Medulla oblongata (tissue), 1 donor: ENCODE measurements at regions not wholly inside any gene's neighbourhood (a gene's known extent, or its start where the extent isn't known, plus 50 kb on each side); places are given as distances from the start of the nearest gene placed in this dataset.

ENCODE experiments used
- DNase-seq: peaks from one replicate; pipeline ENCODE4 v3.0.0-alpha.2; 2015; ENCODE audit errors: extremely low spot score

DNA sequence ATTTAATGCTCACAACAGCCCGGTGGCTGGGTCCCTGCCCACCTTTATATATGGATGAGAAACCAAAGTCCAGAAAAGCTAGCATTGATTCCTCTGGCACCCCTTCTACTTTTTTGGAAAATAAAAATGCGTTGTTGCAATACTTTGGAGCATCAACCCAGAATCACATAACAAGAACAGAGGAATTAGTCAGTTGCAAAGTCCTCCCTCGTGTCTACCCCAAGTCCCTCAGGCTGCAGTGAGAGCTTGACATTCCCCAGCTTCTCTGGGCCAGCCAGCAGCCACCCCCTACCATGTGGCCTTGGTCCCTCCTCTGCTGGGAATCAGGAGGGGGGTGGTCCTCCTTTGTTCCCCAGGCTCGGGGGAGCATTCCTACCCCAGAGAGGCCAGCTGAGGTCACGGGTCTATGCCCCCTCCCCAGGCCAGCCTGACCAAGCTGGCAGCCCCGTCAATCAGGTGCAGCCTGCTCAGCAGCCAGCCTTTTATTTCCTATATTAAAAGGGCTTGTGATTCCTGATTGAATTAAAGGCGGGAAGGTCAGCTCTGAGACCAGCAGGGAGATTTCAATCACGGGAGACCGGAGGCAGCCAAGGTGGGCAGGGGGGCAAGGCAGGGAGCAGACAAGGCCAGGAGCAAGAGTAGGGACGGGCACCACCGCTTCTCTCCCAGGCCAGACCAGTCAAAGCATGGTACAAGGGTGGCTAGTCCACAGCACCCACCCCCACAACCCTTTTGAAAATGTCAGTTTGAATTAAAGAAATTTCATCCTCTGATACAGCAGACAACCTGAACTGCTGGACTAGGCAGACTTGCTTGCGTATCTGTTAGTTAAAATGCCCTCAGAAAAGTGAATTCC is 158.9 kb downstream of the MRPL14 start:
- no peak for DNase-seq

DNA sequence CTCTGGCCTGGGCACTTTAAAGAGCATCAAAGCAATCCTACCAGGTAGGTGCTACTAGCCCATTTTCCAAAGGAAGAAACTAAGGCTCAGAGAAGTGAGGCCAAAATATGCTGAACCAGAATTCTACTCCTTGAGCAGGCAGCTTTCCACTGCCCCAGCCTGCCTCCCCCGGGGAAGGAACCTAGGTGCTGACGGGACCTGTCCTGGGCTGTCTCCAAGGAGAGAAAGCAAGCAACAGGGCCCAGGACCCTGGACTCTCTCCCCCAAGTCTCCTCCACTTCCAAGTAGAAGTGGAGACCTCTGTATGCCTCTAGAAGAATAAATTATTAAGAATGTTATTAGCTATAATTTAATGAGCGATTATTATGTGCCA is 159.5 kb downstream of the MRPL14 start:
- no peak for DNase-seq

DNA sequence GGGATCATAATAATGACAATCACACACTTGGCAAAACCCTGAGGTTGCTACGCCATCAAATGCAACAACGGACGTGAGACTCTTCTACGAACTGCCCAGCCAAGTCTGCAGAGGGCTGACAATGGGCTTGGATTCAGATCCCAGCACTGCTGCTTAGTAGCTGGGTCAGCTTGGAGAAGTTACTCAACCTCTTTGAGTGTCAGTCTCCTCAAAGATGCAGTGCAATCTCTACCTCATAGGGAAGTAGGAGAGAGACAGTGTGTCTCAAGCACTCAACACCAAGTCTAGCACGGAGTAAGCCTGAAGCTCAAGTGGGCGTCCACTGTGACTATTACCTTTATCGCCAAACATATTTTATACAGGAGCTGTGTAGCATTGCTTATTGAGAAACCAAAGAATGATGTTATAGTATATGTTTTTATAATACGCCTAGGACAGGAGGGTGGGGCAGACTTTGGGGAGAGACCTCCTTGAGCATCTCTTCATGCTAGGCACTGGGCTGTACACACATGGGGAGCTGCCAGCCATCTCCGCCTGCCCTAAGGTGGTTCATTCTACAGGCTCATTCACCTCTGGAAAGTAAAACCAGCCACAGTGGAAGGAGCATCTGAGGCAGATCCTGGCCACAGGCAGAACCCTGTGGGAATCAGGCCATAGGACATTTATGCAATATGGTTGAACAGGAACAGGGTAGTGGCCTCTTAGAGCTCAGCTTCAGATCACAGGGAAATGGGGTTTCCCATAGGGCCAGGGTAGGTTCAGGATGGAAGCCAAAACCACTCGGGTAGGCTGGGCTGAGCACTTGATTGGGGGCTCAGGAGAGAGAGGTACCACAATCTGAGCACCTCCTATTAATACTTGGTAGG is 160.2 kb downstream of the MRPL14 start:
- DNase-seq, result no peak

DNA sequence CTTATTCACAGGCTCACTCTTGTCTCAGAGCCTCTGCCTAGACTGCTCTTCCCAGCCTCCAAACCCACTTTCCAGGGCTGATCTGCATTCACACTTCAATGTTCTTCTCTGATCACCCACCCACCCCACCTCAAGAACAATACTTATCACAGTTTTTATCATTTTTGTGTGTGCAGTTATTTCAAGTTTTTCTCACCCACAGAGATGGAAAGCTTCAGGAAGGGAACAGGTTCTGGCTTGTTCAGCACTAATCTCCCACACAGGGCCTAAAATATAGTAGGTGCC is 160.9 kb downstream of the MRPL14 start:
- no peak for DNase-seq

DNA sequence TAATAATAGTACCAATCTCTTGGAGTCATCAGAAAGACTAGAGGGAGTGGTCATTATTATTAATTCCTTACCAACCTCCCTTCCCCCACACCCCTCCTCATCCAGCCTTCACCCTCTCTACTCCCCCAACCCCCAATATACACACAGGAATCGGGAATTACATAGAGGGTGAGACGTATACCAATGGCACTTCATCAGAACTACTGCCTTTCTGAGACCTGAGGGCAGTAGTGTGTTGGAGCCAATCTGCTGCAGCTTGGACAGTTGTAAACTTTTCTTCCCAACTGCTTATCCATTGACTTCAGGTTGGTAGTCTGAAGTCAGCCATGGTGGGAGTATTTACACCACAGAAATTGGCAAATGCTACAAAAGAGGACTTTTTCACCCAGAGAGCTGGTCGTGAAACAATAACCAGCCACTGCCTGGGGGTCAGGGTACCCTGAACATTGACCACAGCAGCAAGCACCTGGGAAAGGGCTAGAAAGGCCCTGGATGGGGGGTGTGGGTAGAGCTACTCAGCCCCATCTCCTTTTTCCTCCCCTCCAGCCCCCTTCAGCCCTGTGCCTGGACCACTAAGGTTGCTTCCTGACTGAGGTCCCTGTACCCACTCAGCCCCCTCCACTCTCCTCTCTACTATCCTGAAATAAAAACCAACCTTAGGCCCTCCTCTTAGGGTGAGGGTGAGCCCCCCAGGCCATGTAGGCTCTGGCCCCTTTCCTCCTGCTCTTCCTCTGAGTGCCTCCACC is 161.5 kb downstream of the MRPL14 start:
- DNase-seq, result no peak

DNA sequence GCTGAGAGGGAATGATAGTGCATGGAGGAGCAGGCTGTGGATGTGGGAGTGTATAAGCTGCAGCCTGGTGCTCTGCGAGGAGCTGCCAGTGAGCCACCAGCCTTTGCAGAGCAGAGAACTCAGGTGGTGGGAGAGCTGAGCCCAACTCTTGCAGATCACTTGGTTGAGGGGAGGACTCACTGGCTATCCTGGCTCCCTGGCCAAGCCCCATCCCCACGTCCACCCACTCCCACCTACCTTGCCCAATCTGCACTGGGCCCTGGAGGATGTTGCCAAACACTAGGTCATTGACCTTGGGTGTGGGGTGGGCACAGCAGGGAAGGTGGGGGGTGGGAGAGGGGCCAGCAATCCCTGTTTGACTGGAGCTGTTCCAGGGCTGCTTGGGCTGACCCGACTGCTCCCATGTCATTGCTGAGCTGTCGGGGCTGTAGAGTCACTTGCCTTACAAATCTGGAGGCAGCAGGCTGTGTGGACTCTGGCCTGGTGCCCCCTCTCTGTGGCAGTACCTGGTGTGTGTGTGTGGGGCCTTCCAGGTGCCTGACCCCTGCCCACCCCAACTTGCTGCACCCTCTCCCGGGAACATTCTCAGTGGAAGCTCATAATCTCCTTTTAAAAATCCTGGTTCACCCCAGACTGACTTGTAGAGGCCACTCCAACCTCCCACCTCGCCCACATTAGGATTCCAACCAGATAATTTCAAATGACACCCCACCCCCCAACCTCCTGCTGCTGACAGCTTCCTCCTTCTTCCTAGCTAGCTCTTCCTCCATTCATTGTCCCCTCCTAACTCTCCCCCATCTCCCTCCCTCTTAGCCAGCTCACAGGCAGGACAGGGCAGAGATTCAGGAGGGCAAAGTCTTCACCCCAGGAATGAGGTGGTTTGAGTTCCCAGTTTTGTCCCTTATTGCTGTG is 162.3 kb downstream of the MRPL14 start:
- DNase-seq, result no peak

DNA sequence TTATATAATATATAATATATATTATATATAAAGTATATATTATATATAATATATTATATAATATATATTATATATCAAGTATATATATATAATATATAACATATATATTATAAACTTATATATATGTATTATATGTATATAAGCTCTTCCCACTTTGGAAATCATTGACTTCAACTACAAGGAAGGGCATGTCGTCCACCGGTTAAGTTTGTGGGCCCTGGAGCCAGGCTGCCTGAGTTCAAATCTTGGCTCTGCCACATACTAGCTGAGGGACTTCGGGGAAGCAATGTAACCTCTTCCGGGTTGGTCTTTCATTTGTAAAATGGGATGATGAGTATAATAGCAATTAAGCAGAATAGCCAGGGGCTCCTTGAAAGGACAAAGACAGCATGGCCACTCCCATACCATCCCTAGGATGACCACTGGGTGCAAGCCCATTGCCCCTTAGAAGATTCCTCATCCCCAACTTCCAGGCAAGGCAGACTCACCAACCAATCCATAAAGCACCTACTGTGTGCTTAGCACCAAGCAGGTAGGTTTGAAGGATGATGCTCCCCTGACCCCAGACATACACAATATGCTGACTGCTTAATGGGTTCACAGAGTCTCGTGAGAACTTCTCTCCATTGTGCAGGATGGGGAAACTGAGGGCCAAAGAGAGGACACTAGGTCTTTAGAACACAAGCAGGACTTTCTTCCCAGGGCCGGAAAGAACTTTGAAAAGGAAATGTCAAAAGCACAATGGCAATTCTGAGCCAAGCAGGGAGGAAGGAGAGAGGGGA is 163.2 kb downstream of the MRPL14 start:
- DNase-seq, result no peak

DNA sequence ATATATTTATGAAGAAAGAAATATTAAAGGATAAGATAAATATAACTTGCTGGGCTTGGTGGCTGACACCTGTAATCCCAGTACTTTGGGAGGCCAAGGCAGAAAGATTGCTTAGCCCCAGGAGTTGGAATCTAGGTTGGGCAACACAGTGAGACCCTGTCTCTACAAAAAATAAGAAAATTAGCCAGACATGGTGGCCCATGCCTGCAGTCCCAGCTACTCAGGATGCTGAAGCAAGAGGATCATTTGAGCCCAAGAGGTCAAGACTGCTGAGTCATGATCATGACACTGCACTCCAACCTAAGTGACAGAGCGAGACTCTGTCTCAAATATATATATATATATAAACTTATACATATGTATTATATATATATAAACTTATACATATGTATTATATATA is 164.0 kb downstream of the MRPL14 start:
- DNase-seq, result no peak

DNA sequence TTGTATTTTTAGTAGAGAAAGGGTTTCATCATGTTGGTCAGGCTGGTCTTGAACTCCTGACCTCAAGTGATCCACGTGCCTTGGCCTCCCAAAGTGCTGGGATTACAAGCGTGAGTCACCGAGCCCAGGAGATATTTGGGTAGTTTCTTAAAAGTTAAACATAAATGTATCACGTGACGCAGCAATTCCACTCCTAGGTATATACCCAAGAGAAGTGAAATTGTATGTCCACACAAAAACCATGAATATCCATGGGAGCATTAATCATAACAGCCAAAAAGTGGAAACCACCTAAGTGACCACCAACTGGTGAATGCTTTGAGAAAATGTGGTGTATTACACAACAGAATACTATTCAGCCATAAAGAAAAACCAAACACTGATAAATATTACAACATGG is 164.8 kb downstream of the MRPL14 start:
- no peak for DNase-seq

DNA sequence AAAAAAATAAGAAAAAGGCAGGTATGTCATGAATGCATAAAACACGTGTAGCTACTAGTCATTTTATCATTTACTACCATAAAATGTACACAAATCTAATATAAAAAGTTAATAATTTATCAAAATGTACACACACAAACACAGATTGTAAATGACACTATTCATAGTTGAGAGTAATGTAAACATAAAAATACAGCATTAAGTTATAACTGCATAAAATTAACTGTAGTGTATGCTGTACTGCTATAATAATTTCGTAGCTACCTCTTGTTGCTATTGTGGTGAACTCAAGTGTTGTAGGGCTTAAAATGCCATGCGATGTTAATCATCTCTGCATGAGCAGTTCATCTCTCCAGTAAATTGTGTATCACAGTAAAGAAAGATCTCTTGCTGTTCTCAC is 170.0 kb downstream of the MRPL14 start:
- no peak for DNase-seq

DNA sequence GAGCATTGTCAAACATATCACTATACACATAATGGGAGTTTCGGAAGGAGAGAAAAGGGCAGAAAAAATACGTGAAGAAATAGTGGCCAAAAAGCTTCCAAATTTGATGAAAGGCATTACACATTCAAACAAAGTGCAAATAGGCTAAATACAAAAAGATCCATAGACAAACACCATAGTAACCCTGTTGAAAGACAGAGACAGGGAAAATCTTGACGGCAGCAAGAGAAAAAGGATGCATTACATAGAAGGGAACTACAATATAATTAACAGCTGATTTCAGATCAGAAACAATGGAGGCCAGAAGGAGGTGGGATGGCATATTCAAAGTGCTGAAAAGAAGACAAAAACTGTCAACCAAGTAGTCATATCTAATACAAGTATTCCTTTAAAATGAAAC is 170.8 kb downstream of the MRPL14 start:
- no peak for DNase-seq

DNA sequence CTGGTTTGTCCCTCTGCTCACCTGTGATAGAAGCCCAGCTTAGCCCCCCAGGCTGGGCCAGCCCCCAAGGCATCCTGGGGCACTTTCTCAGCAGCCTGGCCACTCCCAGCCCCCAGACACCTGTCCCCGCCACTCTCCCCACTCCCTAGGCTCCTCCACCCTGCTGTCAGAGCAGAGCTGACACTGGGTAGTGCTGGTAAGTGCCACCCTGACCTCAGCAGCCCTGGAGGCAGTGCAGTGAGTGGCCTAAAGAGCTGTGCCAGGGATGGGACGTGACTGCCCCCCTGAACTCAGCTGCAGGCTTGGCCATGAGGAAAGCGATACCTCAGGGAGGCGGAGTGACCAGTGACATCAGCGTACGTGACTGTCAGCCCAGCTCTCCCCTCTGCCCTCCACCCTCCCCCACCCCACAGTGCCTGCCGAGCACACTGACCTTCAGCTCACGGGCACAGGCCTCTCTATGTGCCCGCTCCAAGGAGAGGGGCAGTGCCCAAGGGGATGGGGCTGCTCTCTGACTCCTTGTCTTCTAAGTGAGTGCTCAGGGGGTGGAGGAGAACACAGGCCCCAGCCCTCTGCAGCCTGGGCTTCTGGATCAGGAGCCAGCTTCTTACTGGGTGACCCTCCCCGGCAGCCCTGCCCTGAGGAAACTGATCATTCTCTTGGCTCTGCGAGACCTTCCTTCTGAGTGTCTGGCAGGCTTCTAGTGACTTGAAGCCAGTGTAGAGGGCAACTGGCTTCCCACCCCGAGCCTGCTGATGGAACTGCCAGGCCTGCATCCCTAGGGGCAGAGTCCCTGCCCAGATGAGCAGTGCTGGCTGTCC is 172.7 kb downstream of the MRPL14 start:
- DNase-seq, result peak; percentile 26

DNA sequence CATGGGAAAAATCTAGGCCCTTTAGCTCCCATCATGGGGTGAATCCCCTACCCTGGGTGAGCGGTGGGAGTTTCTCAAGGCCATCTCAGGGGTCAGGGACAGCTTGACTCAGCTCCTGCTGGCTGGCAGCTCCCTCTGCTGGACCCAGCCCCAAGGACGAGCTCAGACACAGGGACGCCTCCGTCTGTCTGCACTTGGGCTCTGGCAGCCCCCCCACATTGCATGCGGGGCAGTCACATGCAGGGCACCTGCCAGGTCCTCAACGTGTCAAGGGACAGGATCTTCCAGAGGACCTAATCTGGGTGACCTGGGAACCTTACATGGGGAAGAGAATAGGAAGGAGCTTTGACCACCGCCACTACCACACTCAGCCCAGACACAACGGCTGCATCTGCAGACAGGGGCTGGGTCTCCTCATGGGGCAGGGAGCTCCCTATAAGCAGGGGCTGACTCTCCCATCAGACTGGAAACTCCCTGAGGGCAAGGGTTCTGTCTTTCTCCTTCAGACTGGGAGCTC is 173.4 kb downstream of the MRPL14 start:
- no peak for DNase-seq

DNA sequence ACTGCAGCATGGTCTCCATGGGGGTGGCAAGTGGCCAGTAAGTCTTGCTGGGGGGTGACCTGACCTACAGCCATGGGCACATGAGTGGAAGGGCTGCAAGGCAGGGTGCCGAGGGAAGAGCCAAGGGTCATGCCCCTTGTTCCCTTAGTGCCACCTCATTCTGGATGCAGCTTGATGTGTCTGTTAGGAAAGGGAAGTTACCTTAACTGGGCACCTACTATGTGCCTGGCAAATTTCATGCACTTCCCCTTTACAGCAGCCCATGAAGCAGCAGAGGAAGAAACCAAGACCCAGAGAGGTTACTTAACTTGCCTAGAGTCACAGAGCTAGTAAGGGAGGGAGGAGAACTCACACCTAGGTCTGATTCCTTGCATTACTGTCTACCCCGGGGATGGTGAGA is 174.0 kb downstream of the MRPL14 start:
- DNase-seq, result no peak

DNA sequence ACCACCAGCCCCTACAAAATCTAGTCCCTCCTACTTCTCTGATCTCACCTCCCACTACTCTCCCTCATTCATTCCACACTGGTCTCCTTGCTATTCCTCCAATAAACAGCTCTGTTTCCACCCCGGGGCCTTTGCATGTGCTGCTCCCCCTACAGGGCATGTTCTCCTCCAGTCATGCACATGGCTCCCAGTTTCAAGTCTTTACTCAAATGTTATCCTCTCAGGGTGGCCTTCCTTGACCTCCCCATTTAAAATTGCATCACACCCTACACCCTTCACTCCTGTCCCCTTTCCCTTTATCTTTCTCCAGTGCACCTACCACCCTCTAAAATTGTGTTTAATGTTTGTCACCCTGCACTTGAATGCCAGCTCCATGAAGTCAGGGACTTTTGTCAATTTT is 174.5 kb downstream of the MRPL14 start:
- no peak for DNase-seq

DNA sequence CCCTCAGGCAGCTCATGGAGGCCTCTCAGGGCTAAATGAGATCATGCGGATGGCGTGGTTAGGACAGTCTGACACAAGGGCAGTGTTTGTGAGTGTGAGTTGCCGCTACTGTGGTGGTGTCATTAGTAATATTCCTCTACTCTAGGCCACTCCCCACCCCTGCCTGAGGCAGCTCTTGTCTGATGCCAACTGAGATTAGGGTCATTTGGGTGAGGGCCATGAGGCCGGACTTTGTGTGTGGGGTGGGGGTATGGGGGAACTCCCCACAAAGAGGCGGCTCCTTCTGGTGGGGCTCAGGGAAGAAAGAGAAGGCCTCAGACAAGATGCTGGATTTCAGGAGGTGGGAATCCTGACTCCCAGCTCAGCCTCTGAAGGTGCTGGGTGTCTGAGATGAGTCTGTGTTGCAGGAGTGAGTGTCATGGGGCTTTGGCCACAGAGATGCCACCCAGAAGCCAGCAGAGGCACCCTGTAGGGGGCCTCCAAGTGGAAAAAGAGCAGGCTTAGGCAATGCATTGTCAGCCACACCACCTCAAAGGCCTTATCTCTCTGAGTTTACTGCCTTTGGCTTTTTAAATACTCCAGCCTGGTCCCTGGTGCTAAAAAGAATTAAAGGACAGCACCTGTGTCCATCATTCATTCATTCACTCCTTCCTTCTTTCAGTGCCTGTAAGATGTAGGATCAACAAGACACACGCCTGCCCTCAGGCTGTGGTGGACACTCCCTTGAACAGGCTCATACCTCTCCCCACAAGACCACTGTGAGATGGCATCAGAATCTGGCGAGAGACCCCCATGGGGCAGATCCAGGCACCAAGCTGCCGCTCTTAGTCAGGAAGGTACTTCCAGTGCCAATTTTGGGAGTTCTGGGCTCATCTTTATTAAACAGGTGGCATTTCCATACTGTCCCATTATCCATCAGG is 175.2 kb downstream of the MRPL14 start:
- DNase-seq, result no peak

DNA sequence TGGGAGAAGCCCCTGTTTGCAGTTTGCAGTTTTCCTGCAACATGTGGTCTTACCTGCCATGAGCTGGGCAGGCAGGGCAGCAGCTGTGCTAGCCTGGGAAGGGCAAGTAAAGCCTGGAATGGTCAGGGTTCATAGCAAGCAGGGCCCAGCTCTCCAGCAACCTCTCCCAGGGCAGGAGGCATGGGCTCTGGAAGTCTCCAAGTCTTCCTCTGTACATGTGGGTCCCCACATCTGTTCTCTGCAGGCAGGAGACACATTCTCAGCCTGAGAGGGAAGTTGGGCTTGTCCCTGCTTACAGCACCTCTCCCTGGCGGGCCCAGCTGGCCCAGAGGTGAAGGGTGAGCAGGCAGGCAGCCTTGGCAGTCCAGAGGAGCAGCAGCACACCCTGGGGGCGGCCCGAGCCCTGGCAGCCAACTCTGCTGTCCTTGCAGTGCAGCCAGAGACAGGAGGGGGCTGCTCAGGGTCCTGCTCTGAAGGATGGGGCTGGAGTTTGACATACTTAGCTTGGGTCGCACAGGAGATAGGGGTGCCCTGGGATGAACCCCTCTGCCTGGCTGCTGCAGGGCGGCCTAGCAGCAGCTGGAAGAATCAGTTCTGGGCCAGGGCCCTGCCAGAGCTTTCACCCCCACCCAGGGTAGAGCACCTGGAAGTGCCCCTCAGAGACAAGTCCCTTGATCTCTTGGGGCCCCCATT is 176.0 kb downstream of the MRPL14 start:
- no peak for DNase-seq

DNA sequence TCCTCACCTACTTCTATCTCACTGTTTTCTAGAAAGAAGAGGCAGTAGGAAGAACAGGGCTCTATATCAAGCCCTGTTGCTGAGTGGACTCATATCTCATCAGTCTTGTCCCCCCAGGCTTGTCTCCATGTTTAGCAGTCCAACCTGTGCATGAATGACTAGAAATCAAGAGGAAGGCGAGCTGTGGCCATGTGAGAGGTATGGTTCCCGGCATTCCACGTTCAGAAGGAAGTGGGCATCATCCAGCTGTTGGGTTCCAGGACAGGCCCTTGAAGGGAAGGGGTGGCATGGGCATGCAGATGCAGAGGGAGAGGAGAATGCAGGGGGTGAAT is 176.6 kb downstream of the MRPL14 start:
- no peak for DNase-seq
